ENCODE measurements at regions not wholly inside any gene's neighbourhood (a gene's known extent, or its start where the extent isn't known, plus 50 kb on each side); places are given as distances from the start of the nearest gene placed in this dataset.

- no peak for TF ChIP-seq POLR2A (IDR thresholded peaks at IDR 0.05)
- TF ChIP-seq POLR2AphosphoS5 (IDR thresholded peaks at IDR 0.05; ENCODE audit: insufficient read depth in 1 of 2, low read depth in 1 of 2): no peak
- TF ChIP-seq CTCF (IDR thresholded peaks at IDR 0.05): no peak
Measured at GRCh38 chr4:79551555-79551954, 143.5 kb upstream of the GK2 start.
